ENCODE measurements at regions not wholly inside any gene's neighbourhood (a gene's known extent, or its start where the extent isn't known, plus 50 kb on each side); places are given as distances from the start of the nearest gene placed in this dataset.

- no peak overlapping the region for H3K27ac ChIP-seq
- H3K4me1 ChIP-seq (ENCODE audit: control insufficient read depth in 1 of 2, insufficient read depth in 1 of 2, low read depth in 1 of 2, low read length in 1 of 2) = no peaks in the 10 kb centered on the region
- no peaks in the 10 kb centered on the region for H3K36me3 ChIP-seq
- no peak for TF ChIP-seq CTCF (IDR thresholded peaks at IDR 0.05)
- no peaks in the 10 kb centered on the region for H3K27me3 ChIP-seq
- H3K4me3 ChIP-seq (ENCODE audit: low read depth in 1 of 2, low read length in 1 of 2) = no peak overlapping the region
- no peaks in the 10 kb centered on the region for H3K9me3 ChIP-seq
These were observed 712.1 kb upstream of the ARRDC4 start for GRCh38 chr15:97248376-97248775.

- Histone ChIP-seq H3K4me1 (ENCODE audit: control insufficient read depth in 1 of 2, insufficient read depth in 1 of 2, low read depth in 1 of 2, low read length in 1 of 2) (no peaks in the 10 kb centered on the region), H3K27ac (no peak overlapping the region), H3K27me3 (no peaks in the 10 kb centered on the region), H3K36me3 (no peaks in the 10 kb centered on the region), H3K9me3 (no peaks in the 10 kb centered on the region), H3K4me3 (ENCODE audit: low read depth in 1 of 2, low read length in 1 of 2) (no peak overlapping the region)
- no peak for TF ChIP-seq CTCF (IDR thresholded peaks at IDR 0.05)
These were observed 700.6 kb upstream of the ARRDC4 start for GRCh38 chr15:97259943-97260342.

GRCh38 chr15:97301166-97301565 is 659.3 kb upstream of the ARRDC4 start:
- no peak for TF ChIP-seq CTCF (IDR thresholded peaks at IDR 0.05)
- Histone ChIP-seq H3K27ac (no peak overlapping the region), H3K9me3 (no peaks in the 10 kb centered on the region), H3K4me3 (ENCODE audit: low read depth in 1 of 2, low read length in 1 of 2) (no peak overlapping the region), H3K27me3 (no peaks in the 10 kb centered on the region), H3K36me3 (no peaks in the 10 kb centered on the region), H3K4me1 (ENCODE audit: control insufficient read depth in 1 of 2, insufficient read depth in 1 of 2, low read depth in 1 of 2, low read length in 1 of 2) (no peaks in the 10 kb centered on the region)

- no peaks in the 10 kb centered on the region for H3K4me1 ChIP-seq (ENCODE audit: control insufficient read depth in 1 of 2, insufficient read depth in 1 of 2, low read depth in 1 of 2, low read length in 1 of 2)
- TF ChIP-seq CTCF (IDR thresholded peaks at IDR 0.05) = no peak
- H3K4me3 ChIP-seq (ENCODE audit: low read depth in 1 of 2, low read length in 1 of 2) = no peak overlapping the region
- H3K36me3 ChIP-seq = no peaks in the 10 kb centered on the region
- no peak overlapping the region for H3K27ac ChIP-seq
- no peaks in the 10 kb centered on the region for H3K27me3 ChIP-seq
- no peaks in the 10 kb centered on the region for H3K9me3 ChIP-seq
These were observed 644.1 kb upstream of the ARRDC4 start for GRCh38 chr15:97316362-97316761.

- H3K27ac ChIP-seq = no peak overlapping the region
- TF ChIP-seq CTCF (IDR thresholded peaks at IDR 0.05) = no peak
- H3K4me3 ChIP-seq (ENCODE audit: low read depth in 1 of 2, low read length in 1 of 2) = no peak overlapping the region
- H3K27me3 ChIP-seq = no peaks in the 10 kb centered on the region
- H3K9me3 ChIP-seq = no peaks in the 10 kb centered on the region
- no peaks in the 10 kb centered on the region for H3K4me1 ChIP-seq (ENCODE audit: control insufficient read depth in 1 of 2, insufficient read depth in 1 of 2, low read depth in 1 of 2, low read length in 1 of 2)
- H3K36me3 ChIP-seq = no peaks in the 10 kb centered on the region
These were observed 643.3 kb upstream of the ARRDC4 start for GRCh38 chr15:97317163-97317562.

GRCh38 chr15:97319291-97319690 is 641.2 kb upstream of the ARRDC4 start:
- Histone ChIP-seq H3K9me3 (no peaks in the 10 kb centered on the region), H3K4me1 (ENCODE audit: control insufficient read depth in 1 of 2, insufficient read depth in 1 of 2, low read depth in 1 of 2, low read length in 1 of 2) (no peaks in the 10 kb centered on the region), H3K4me3 (ENCODE audit: low read depth in 1 of 2, low read length in 1 of 2) (no peak overlapping the region), H3K27ac (no peak overlapping the region), H3K36me3 (no peaks in the 10 kb centered on the region), H3K27me3 (no peaks in the 10 kb centered on the region)
- TF ChIP-seq CTCF (IDR thresholded peaks at IDR 0.05) = no peak
